ENCODE measurements at regions not wholly inside any gene's neighbourhood (a gene's known extent, or its start where the extent isn't known, plus 50 kb on each side); places are given as distances from the start of the nearest gene placed in this dataset.

DNA sequence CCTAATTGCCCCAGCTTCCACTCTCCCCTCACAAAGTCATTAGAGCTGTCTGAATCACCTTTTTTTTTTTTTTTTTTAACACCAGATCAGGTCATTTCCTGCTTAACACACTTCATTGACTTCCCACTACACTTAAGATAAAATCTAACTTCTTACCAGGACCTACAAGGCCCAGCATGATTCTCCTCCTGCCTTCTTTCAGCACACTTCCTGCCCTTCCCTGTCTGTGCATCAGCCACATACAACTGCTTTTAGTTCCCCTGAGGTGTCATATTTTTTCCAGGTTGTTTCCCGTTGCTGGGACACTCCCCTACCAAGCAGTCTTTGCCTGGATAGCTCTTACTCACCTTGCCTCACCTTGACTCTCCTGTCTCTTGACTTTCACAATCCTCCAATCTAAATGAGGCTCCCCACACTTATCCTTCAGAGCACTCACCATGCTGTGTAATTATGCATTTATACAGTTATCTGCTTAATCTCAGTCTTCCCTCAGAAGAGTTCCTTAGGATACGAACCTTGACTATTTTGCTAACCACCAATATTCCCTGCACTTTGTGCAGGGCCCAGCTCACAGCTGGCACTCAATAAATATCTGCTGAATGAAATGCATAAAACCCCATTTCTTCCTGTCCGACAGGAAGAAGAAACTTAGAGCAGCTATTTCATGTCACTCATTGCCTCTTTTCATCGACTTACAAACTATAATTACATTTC, 96.6 kb upstream of the AKIP1 start:
- TF ChIP-seq, protein P1, sequence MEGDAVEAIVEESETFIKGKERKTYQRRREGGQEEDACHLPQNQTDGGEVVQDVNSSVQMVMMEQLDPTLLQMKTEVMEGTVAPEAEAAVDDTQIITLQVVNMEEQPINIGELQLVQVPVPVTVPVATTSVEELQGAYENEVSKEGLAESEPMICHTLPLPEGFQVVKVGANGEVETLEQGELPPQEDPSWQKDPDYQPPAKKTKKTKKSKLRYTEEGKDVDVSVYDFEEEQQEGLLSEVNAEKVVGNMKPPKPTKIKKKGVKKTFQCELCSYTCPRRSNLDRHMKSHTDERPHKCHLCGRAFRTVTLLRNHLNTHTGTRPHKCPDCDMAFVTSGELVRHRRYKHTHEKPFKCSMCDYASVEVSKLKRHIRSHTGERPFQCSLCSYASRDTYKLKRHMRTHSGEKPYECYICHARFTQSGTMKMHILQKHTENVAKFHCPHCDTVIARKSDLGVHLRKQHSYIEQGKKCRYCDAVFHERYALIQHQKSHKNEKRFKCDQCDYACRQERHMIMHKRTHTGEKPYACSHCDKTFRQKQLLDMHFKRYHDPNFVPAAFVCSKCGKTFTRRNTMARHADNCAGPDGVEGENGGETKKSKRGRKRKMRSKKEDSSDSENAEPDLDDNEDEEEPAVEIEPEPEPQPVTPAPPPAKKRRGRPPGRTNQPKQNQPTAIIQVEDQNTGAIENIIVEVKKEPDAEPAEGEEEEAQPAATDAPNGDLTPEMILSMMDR (IDR thresholded peaks at IDR 0.05; ENCODE audit: low read depth, low read length, poor library complexity, severe bottlenecking) = no peak
- no peak for TF ChIP-seq EZH2phosphoT487 (IDR thresholded peaks at IDR 0.05; ENCODE audit: borderline replicate concordance, low read length)
